ENCODE measurements at regions not wholly inside any gene's neighbourhood (a gene's known extent, or its start where the extent isn't known, plus 50 kb on each side); places are given as distances from the start of the nearest gene placed in this dataset.
"Not testable (repeated sequence)": the region's sequence is repeated elsewhere in the genome, so short reads cannot be mapped to it uniquely, and the experiment has no call there.

- DNase-seq (ENCODE audit: low spot score), result no peak
Observed at GRCh38 chr11:127873478-127873877, 713.9 kb downstream of the ETS1 start.

- DNase-seq (ENCODE audit: low spot score), result no peak
Observed at GRCh38 chr11:127866109-127866508, 721.2 kb downstream of the ETS1 start.

DNA sequence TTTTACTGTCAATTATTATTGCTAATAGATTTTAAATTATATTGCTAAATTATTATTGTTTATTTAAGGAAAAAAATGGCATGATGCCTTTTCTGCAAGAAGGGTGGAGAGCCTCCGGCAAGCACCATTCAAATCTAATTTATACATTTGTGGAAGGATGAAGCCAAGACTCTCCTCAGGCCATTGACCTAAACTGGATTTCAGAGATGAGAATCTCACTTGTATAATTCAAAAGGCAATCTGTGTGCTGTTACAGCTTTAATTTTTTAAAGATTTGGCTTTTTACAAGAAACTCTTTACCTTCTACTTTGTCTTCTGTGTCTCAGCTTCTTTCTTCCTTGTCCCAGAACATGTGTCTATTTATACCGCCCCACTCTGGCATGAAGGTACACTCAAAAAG is 722.5 kb downstream of the ETS1 start:
- no peak for DNase-seq (ENCODE audit: low spot score)

DNA sequence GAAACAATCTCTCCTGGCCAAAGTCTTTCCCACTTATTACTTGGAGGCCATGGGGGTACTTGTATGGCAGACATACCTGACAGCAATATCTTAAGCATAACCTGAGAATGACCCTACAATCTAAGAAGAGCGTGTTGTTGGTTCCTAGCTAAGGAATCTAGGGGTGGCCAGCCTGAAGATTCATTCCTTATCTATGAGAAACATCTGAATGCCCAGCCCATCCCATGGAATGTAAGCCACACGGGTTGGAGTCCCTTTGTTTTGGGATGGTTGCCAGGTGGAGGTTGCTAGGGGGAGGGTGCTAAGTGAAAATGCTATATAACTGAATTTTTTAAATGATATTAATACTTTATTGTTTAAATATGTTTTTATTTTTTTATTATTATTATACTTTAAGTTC is 725.0 kb downstream of the ETS1 start:
- peak; percentile 29 for DNase-seq (ENCODE audit: low spot score)

DNA sequence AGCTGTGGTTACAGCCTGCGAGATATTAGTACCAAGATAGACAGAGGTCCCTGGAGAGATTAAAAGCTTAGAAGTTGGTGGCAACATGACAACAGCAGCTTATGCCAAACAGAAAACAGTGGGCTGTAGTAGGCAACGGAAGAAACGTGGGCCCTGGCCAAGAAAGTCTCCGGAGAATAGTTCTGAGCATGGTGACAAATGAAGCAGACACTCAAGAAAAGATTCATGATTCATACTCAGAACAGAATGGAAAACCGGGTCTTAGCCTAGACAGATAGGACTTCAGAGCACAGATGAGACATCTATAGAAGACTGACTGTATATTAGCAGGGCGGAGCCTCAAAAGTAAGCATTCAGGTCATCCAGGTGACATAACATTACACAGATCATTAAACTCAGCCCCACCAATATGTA is 727.4 kb downstream of the ETS1 start:
- peak; percentile 16 for DNase-seq (ENCODE audit: low spot score)

DNA sequence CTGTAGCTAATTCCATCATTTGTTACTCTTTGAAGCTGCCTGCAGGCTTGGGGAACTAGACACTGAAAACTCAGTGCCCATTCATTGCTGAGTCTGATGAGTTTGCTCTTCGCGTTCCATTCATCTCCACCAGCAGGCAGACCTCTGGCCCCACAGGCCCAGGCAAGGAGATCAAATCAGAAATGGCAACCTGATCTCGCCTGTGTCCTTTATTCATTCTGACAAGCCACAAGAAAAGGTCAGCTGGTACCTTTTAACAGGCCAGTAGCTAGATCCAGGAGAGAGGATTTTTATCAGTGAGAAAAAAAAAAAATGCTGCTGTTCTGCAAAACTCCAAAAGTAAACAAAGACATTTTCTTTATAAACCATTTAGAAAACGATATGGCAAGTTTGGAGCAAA is 742.5 kb downstream of the ETS1 start:
- no peak for DNase-seq (ENCODE audit: low spot score)

DNA sequence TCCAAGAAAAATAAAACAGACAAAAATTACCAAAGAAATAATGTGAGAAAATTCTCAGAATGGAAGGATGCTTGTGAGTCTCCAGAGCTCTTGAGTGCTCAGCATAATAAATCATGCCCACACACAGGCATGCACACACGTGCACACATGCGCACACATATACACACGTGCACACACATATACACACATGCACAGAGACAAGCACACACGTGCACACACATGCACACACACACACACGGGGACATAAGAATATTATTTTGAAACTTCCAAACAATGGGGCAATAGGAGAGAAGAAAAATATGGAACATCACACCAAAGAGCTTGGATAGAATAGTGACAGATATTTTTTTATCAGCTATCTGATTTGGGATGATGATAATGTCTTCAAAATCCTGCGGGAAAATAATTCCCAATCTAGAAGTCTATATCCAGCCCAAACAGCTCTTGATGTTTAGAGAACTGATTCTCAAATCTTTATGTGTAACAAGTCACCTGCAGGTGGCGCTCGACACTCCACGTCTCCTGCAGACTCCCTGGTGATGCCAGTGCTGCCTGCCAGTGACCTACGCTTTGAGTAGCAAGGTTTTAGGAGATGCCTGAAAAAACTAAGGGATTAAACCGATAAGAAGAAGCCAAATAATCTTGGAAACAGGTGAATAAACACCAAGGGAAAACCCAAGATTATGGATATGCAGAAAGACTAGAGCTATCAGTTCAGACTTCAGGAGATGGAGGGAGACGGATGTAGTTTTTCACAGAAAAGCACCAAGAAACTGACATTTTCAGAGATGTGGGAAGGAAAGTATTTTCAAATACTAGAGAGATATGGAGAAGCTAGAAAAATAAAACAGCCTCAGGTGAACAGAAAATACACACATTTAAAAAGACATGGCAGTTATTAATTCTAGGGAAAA is 743.6 kb downstream of the ETS1 start:
- peak; percentile 91 for DNase-seq (ENCODE audit: low spot score)

- DNase-seq (ENCODE audit: low spot score), result no peak
Observed at GRCh38 chr11:127825183-127825582, 762.2 kb downstream of the ETS1 start.

DNA sequence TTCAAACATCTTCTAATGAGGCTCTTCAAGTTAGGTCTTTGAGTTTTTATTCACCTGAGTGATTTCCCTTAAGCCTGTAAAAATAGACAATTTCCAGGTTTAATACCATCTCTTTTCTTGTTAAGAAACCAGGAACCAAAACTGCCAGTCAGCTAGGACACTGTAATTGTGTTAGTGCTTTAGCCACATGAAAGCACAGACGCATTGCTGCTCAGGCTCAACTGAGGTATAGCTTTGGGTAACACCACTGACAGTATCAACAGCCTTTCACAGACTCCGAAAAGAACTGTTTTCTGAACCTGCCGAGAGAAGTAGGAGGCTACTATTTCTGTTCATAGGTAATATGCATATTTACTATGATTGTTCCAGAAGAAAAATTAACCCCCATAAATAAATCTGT is 768.7 kb downstream of the ETS1 start:
- no peak for DNase-seq (ENCODE audit: low spot score)

DNA sequence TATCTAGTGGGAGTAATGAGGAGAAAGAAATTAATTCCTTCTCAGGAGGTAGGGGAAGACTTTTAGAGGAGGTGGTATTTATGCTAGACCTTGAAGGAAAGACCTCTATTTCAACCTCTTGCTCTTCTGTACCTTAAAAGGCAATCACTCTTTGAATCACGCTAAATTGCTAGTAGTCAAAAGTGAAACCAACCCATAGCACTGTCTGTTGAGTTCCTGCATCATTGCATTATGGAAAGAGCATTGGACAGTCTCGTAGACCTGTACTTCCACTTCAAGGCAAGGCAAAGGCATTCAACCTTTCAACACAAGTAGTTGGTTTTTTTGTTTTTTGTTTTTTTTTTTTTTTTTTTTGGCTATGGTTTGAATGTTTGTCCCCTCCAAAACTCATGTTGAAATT is 770.4 kb downstream of the ETS1 start:
- DNase-seq (ENCODE audit: low spot score), result no peak

GRCh38 chr11:127815331-127815730 is 772.0 kb downstream of the ETS1 start:
- DNase-seq (ENCODE audit: low spot score), result no peak

DNA sequence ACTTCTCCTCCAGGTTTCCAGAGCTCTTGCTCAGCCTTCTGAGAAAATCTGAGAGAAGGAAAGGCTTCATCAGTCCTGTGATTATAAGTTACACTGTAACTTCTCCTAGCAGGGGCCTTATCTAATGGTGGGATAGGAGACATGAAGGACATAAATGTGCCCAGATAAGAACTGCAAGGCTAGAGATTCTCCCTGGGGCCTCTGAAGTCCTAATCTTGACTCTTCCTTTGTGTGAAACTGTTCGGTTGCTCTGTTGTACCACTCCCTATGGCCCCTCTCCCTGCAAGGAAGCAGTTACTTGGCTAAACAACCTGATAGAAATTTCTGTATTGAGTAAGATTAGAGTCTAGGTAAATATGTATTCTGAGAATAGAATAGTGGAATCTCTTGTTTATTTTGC is 780.9 kb downstream of the ETS1 start:
- no peak for DNase-seq (ENCODE audit: low spot score)

- DNase-seq (ENCODE audit: low spot score), result no peak
Observed at GRCh38 chr11:127805771-127806170, 781.6 kb downstream of the ETS1 start.

GRCh38 chr11:127804747-127805400 is 782.5 kb downstream of the ETS1 start:
- DNase-seq (ENCODE audit: low spot score), result no peak

DNA sequence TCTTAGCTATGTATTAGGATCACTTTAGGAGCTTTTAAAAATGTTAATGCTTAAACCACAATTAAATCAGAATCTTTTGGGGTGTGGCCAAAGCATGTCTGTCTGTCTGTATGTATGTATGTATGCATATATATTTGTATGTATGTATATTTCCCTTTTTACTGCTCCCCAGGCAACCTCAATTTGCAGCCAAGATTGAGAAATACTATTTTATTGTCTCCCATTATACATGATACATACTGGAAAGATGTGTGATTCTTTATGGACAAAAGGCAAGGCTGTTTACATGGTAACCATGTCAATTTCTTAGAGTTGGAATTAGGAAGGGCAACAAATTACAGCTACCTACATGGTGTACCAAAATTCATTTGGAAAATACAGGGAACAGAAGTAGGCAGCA is 783.6 kb downstream of the ETS1 start:
- no peak for DNase-seq (ENCODE audit: low spot score)

- no peak for DNase-seq (ENCODE audit: low spot score)
Observed at GRCh38 chr11:127800989-127801688, 786.2 kb downstream of the ETS1 start.

DNA sequence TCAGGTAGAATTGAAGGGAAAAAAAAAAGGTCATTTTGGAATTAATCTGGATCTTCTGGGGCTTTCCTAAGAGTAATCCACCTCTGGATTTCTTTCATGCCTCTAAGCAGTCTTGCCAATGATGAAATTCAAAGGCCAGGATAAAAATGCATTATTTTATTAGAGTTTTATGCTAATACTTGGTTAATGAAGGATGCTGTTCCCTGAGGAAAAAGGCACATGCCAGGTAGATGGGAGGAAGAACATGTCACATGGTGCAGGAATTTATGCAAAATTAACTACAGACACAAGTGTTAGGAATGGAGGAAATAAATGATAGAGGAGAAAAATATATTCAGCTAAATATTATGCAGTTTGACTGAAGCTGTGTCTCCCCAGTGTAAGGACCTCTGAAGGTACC is 792.0 kb downstream of the ETS1 start:
- DNase-seq (ENCODE audit: low spot score), result no peak

GRCh38 chr11:127791844-127792243 is 791.3 kb upstream of the KIRREL3 start:
- DNase-seq (ENCODE audit: low spot score), result no peak

- DNase-seq (ENCODE audit: low spot score), result no peak
Observed at GRCh38 chr11:127790592-127790991, 790.0 kb upstream of the KIRREL3 start.

DNA sequence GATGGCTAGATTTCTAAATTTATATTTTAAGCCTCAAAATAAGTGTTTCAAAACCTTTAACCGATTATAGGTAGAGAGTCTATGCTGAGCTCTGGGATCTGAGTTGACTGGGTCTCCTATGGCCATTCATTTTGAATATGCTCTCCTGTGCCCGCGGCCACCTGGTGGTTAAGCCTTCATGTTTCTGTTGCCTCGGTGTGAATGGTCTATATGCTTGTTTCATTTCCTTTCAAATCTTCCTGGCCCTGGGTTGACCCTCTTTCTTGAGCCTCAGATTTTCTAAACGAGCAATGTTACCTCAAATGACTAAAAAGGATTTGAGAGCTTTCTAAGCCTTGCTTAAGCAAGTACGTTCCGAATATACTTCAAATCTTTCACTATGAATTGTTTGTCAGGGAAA is 789.4 kb upstream of the KIRREL3 start:
- peak; percentile 68 for DNase-seq (ENCODE audit: low spot score)

DNA sequence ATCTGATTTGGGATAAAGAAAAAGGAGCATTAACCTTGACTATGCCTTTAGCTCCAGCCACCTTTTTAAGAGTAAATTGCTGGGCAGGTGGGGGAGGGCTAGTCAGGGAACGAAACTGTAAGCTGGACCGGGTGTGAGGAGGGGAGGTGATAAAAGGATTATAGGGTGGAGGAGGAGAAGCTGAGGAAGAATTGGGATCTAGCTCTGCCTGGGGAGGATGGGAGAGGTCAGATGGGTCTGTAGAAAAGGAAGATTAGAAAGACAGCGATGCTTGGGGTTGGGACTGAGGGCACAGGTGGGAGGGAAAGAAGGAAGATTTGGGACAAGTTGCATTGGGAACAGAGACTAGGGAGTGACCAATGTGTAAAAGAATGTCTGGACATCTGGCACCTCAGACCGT is 772.4 kb upstream of the KIRREL3 start:
- not testable (repeated sequence) for DNase-seq (ENCODE audit: low spot score)

DNA sequence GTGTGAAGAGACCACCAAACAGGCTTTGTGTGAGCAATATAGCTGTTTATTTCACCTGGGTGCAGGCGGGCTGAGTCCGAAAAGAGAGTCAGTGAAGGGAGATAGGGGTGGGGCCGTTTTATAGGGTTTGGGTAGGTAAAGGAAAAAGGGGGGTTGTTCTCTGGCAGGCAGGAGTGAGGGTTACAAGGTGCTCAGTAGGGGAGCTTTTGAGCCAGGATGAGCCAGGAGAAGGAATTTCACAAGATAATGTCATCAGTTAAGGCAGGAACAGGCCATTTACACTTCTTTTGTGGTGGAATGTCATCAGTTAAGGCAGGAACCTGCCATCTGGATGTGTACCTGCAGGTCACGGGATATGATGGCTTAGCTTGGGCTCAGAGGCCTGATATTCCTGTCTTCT is 768.4 kb upstream of the KIRREL3 start:
- not testable (repeated sequence) for DNase-seq (ENCODE audit: low spot score)

DNA sequence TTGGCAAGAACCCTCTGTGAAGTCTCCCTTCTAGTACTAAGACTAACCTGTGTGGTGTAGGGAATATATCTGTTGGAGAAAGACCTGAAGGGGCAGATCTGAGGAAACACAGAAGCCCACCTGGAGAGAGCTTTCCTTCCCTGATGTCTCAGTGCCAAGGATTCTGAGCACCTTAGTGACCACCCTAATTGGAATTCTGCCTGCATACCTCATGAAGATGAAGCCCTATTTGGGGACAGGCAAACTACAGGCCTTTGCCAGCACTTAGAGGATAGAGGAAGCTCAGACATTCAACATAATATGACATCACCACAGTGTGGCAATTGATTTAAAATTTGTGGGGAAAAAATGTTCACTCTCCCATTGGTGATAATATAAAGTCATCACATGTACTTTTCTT is 766.2 kb upstream of the KIRREL3 start:
- no peak for DNase-seq (ENCODE audit: low spot score)

Measured in HT-29 (cell line).